ENCODE measurements at regions not wholly inside any gene's neighbourhood (a gene's known extent, or its start where the extent isn't known, plus 50 kb on each side); places are given as distances from the start of the nearest gene placed in this dataset.

DNA sequence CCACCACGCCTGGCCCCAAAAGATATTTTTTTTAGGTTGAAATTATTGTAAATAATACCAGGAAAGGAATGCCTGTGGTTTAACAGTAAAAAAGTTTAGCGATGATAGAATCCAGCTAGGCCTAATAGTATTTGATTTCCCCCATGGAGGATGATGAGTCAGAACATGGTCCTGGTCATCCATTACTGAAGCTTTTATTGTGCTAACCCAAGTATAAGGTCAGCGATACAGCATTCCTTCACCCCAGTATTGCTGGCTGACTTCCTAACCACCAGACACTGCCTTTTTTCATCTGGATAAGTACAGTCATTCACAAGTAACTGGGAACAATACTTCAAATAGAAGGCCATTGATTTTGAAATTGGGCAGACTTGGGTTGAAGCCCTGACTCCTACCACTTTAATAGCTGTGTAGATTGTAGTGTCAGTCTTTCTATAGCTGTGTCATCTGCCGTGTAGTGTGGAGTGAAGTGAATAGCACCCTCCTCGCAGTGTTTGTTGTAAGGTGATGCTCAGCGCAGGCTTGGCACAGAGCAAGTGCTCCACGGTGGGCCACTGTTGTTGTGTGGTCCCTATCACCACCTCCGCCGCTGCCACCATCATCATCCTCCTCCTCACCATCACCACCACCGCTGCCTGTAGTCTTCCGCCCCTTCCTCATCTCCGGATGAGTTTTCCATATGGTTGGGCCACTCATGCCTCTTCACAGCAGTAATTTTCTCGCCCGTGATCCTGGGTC is 436.0 kb upstream of the TPM1 start:
- TF ChIP-seq POLR2AphosphoS5 (IDR thresholded peaks at IDR 0.05) (no peak), POLR2A (IDR thresholded peaks at IDR 0.05) (no peak)
- TF ChIP-seq, protein P1, sequence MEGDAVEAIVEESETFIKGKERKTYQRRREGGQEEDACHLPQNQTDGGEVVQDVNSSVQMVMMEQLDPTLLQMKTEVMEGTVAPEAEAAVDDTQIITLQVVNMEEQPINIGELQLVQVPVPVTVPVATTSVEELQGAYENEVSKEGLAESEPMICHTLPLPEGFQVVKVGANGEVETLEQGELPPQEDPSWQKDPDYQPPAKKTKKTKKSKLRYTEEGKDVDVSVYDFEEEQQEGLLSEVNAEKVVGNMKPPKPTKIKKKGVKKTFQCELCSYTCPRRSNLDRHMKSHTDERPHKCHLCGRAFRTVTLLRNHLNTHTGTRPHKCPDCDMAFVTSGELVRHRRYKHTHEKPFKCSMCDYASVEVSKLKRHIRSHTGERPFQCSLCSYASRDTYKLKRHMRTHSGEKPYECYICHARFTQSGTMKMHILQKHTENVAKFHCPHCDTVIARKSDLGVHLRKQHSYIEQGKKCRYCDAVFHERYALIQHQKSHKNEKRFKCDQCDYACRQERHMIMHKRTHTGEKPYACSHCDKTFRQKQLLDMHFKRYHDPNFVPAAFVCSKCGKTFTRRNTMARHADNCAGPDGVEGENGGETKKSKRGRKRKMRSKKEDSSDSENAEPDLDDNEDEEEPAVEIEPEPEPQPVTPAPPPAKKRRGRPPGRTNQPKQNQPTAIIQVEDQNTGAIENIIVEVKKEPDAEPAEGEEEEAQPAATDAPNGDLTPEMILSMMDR (IDR thresholded peaks at IDR 0.05 in 8 of 11, conservative IDR thresholded peaks at IDR 0.05 in 3 of 11): no peak
- Histone ChIP-seq H3K4me1 (no peaks in the 10 kb centered on the region), H3K27me3 (replicated peaks in 1 of 7) (no peaks in the 10 kb centered on the region), H3K4me3 (no peak overlapping the region), H3K27ac (no peak overlapping the region), H3K9me3 (no peaks in the 10 kb centered on the region), H3K36me3 (no peaks in the 10 kb centered on the region)
- no peak for DNase-seq
- intact Hi-C loops (cut with DNase I; ENCODE audit: low total_unique reads): no loop called here
- WGBS, 5 donors: 87 to 97% (median 92%) methylated on average over 14 of the region's 14 CpGs

DNA sequence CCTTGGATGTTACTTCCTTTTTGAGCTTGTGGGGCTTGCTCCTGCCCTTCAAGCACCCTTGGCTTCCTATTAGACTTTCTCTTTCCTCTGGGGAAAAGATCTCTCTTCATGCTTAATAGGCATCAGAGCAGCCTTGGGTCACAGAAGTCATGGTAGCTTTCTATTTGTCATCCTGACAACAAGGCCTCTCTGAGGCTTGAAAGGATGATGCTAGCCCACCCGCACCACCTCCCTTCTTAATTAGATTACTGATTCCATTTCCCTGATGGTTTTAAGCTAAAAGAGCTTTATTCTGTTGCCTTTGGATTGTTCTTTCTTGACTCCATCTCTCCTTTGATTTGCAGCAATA is 435.5 kb upstream of the TPM1 start:
- intact Hi-C loops (cut with DNase I; ENCODE audit: low total_unique reads): no loop called here
- Histone ChIP-seq H3K4me1 (no peaks in the 10 kb centered on the region), H3K27ac (no peak overlapping the region), H3K4me3 (no peak overlapping the region), H3K9me3 (no peaks in the 10 kb centered on the region), H3K36me3 (no peaks in the 10 kb centered on the region), H3K27me3 (replicated peaks in 1 of 7) (no peaks in the 10 kb centered on the region)
- TF ChIP-seq POLR2A (IDR thresholded peaks at IDR 0.05): no peak
- TF ChIP-seq, protein P1 (IDR thresholded peaks at IDR 0.05 in 8 of 11, conservative IDR thresholded peaks at IDR 0.05 in 3 of 11): no peak
- no peak for TF ChIP-seq POLR2AphosphoS5 (IDR thresholded peaks at IDR 0.05)
- 88 to 100% (median 93%) methylated on average over 1 of the region's 1 CpG for WGBS, 5 donors
- no peak for DNase-seq

DNA sequence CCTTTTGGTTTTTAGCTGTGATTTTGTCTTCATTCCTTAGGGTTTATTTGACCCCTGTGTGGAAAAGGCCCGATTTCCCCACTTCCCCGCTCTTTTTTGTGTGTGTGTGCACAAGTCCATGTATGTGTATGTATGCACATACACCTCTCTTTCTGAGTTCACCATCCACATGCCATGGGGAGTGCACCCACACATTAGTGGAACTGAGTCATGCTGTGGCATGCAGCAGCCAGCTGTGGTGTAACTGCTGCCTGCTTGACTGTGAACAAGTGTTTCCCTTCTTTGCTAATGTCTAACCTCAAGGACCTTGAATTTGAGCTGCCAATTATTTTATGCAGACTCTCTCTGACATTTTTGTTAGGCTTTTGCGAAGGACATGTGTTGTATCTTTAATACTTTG is 434.9 kb upstream of the TPM1 start:
- Histone ChIP-seq H3K9me3 (no peaks in the 10 kb centered on the region), H3K27ac (no peak overlapping the region), H3K36me3 (no peaks in the 10 kb centered on the region), H3K27me3 (replicated peaks in 1 of 7) (no peaks in the 10 kb centered on the region), H3K4me1 (no peaks in the 10 kb centered on the region), H3K4me3 (no peak overlapping the region)
- TF ChIP-seq, protein P1 (IDR thresholded peaks at IDR 0.05 in 8 of 11, conservative IDR thresholded peaks at IDR 0.05 in 3 of 11): no peak
- TF ChIP-seq POLR2A (IDR thresholded peaks at IDR 0.05) (no peak), POLR2AphosphoS5 (IDR thresholded peaks at IDR 0.05) (no peak)
- intact Hi-C loops (cut with DNase I; ENCODE audit: low total_unique reads): no loop called here
- no peak for DNase-seq
- WGBS, 5 donors: 80 to 97% (median 91%) methylated on average over 3 of the region's 3 CpGs

DNA sequence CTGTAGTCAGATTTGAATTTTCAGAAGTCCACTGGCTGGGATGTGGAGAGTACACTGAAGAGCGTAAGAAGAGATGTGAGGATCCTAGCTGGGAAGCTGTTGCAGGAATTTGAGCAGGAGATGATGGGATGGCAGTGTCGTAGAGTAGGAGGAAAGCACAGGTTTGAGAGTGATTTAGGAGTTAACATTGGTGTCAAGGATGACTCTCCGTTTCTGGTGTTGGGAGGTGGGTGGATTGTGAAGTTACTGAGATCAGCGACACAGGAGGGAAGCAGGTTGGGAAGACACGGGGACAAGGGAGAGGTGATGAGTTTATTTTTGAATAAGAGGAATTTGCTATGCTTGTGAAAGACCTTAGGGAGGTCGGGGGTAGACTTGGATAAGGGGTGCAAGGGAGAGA is 434.2 kb upstream of the TPM1 start:
- no peak for TF ChIP-seq POLR2AphosphoS5 (IDR thresholded peaks at IDR 0.05)
- no peak for TF ChIP-seq POLR2A (IDR thresholded peaks at IDR 0.05)
- TF ChIP-seq, protein P1 (IDR thresholded peaks at IDR 0.05 in 8 of 11, conservative IDR thresholded peaks at IDR 0.05 in 3 of 11): no peak
- 81 to 89% (median 84%) methylated on average over 6 of the region's 6 CpGs for WGBS, 5 donors
- no peak for DNase-seq
- no peaks in the 10 kb centered on the region for H3K4me1 ChIP-seq
- intact Hi-C loops (cut with DNase I; ENCODE audit: low total_unique reads): no loop called here
- H3K27me3 ChIP-seq (replicated peaks in 1 of 7): no peaks in the 10 kb centered on the region
- H3K27ac ChIP-seq: no peak overlapping the region
- no peaks in the 10 kb centered on the region for H3K9me3 ChIP-seq
- no peak overlapping the region for H3K4me3 ChIP-seq
- H3K36me3 ChIP-seq: no peaks in the 10 kb centered on the region
